ENCODE measurements at regions not wholly inside any gene's neighbourhood (a gene's known extent, or its start where the extent isn't known, plus 50 kb on each side); places are given as distances from the start of the nearest gene placed in this dataset.

DNA sequence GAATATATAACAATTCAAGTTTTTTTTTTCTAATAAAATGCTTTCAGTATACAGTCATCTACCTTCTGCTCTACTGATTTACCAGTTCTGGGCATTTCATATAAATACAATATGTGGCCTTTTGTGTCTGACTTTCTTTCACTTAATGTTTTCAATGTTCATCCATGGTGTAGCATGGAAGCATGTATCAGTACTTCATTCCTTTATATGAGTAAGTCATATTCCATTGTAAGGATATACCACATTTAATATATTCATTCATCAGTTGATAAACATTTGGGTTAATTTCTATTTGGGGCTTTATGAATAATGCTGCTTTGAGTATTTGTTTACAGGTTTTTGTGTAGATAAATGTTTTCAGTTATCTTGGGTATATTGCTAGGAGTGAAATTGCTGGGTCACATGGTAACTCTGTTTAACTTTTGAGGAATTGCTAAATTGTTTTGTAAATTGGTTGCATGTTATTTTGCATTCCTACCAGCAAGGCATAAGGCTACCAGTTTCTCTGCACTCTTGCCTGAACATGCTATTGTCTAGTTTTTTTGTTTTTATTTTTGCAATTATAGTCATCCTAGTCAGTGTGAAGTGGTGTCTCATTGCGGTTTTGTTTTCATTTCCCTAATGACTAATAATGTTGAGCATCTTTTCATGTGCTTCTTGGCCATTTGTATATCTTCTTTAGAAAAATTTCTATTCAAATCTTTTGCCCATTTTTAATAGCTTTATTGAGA lies 206.1 kb downstream of the TM2D1 start:
- TF ChIP-seq, protein P1, sequence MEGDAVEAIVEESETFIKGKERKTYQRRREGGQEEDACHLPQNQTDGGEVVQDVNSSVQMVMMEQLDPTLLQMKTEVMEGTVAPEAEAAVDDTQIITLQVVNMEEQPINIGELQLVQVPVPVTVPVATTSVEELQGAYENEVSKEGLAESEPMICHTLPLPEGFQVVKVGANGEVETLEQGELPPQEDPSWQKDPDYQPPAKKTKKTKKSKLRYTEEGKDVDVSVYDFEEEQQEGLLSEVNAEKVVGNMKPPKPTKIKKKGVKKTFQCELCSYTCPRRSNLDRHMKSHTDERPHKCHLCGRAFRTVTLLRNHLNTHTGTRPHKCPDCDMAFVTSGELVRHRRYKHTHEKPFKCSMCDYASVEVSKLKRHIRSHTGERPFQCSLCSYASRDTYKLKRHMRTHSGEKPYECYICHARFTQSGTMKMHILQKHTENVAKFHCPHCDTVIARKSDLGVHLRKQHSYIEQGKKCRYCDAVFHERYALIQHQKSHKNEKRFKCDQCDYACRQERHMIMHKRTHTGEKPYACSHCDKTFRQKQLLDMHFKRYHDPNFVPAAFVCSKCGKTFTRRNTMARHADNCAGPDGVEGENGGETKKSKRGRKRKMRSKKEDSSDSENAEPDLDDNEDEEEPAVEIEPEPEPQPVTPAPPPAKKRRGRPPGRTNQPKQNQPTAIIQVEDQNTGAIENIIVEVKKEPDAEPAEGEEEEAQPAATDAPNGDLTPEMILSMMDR (conservative IDR thresholded peaks at IDR 0.05; ENCODE audit: low read depth, low read length): no peak
- no peak for TF ChIP-seq EZH2 (IDR thresholded peaks at IDR 0.05; ENCODE audit: low read length, unreplicated experiment)
